ENCODE measurements at regions not wholly inside any gene's neighbourhood (a gene's known extent, or its start where the extent isn't known, plus 50 kb on each side); places are given as distances from the start of the nearest gene placed in this dataset.

- no peak for TF ChIP-seq CTCF (IDR thresholded peaks at IDR 0.05)
- TF ChIP-seq POLR2A (IDR thresholded peaks at IDR 0.05) = no peak
These were observed 55.2 kb upstream of the RNF7 start for GRCh38 chr3:141682921-141683320.

All from testis (tissue), 2 donors.